ENCODE measurements at regions not wholly inside any gene's neighbourhood (a gene's known extent, or its start where the extent isn't known, plus 50 kb on each side); places are given as distances from the start of the nearest gene placed in this dataset.

- H3K27ac ChIP-seq: no peak overlapping the region
- H3K4me1 ChIP-seq: no peaks in the 10 kb centered on the region
- DNase-seq (ENCODE audit: low spot score): no peak
- TF ChIP-seq CTCF (IDR thresholded peaks at IDR 0.05): no peak
- no peaks in the 10 kb centered on the region for H3K9me3 ChIP-seq
- no peaks in the 10 kb centered on the region for H3K27me3 ChIP-seq
- no peaks in the 10 kb centered on the region for H3K36me3 ChIP-seq
- H3K4me3 ChIP-seq: no peak overlapping the region
These were observed 1310.5 kb upstream of the CITED2 start for GRCh38 chr6:140684776-140685550.

- H3K27me3 ChIP-seq: no peaks in the 10 kb centered on the region
- no peak overlapping the region for H3K4me3 ChIP-seq
- DNase-seq (ENCODE audit: low spot score): no peak
- no peaks in the 10 kb centered on the region for H3K4me1 ChIP-seq
- H3K27ac ChIP-seq: no peak overlapping the region
- H3K9me3 ChIP-seq: no peaks in the 10 kb centered on the region
- no peaks in the 10 kb centered on the region for H3K36me3 ChIP-seq
- TF ChIP-seq CTCF (IDR thresholded peaks at IDR 0.05): no peak
These were observed 1303.5 kb upstream of the CITED2 start for GRCh38 chr6:140677781-140678528.

GRCh38 chr6:140671926-140672325, 1297.5 kb upstream of the CITED2 start:
- Histone ChIP-seq H3K27ac (no peak overlapping the region), H3K4me3 (no peak overlapping the region), H3K9me3 (no peaks in the 10 kb centered on the region), H3K36me3 (no peaks in the 10 kb centered on the region), H3K27me3 (no peaks in the 10 kb centered on the region), H3K4me1 (no peaks in the 10 kb centered on the region)
- DNase-seq (ENCODE audit: low spot score): no peak
- no peak for TF ChIP-seq CTCF (IDR thresholded peaks at IDR 0.05)

- TF ChIP-seq CTCF (IDR thresholded peaks at IDR 0.05): no peak
These were observed 1295.6 kb upstream of the CITED2 start for GRCh38 chr6:140670021-140670420.

GRCh38 chr6:140669321-140669720, 1294.9 kb upstream of the CITED2 start:
- Histone ChIP-seq H3K4me3 (no peak overlapping the region), H3K36me3 (no peaks in the 10 kb centered on the region), H3K9me3 (no peaks in the 10 kb centered on the region), H3K4me1 (no peaks in the 10 kb centered on the region), H3K27me3 (no peaks in the 10 kb centered on the region), H3K27ac (no peak overlapping the region)
- DNase-seq (ENCODE audit: low spot score): no peak
- no peak for TF ChIP-seq CTCF (IDR thresholded peaks at IDR 0.05)

More at GRCh38 chr6:140670021-140670420, 1295.6 kb upstream of the CITED2 start:
- Histone ChIP-seq H3K4me3 (no peak overlapping the region), H3K27me3 (no peaks in the 10 kb centered on the region), H3K9me3 (no peaks in the 10 kb centered on the region), H3K36me3 (no peaks in the 10 kb centered on the region), H3K27ac (no peak overlapping the region), H3K4me1 (no peaks in the 10 kb centered on the region)
- no peak for DNase-seq (ENCODE audit: low spot score)

Data from right atrium auricular region (tissue), 2 donors.